ENCODE measurements at regions not wholly inside any gene's neighbourhood (a gene's known extent, or its start where the extent isn't known, plus 50 kb on each side); places are given as distances from the start of the nearest gene placed in this dataset.

DNA sequence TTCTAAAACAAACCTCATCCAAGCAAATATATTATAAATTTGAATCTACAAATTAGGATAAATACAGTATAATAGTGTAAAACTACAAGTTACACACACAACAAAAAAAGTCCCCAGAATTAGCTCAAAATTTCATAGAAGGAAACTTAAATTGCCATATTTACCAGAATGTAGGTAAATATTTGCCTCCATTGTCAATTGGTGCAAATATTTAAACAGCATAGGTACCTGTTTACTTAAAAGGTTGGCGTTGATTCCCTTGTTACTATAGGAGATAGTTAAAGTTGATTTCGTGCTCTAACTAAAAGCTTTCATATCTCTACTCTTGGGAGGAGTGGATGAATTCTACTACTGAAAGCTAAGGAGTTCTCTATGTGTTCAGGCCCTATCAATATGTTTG, 111.6 kb upstream of the TENT5A start:
- Histone ChIP-seq H3K27ac (no peak overlapping the region), H3K4me3 (no peak overlapping the region), H3K27me3 (replicated peaks; ENCODE audit: insufficient read depth) (no peaks in the 10 kb centered on the region), H3K9me3 (no peaks in the 10 kb centered on the region), H3K36me3 (no peaks in the 10 kb centered on the region), H3K4me1 (replicated peaks) (no peaks in the 10 kb centered on the region)
- DNase-seq (ENCODE audit: low spot score): no peak
- TF ChIP-seq, protein P1, sequence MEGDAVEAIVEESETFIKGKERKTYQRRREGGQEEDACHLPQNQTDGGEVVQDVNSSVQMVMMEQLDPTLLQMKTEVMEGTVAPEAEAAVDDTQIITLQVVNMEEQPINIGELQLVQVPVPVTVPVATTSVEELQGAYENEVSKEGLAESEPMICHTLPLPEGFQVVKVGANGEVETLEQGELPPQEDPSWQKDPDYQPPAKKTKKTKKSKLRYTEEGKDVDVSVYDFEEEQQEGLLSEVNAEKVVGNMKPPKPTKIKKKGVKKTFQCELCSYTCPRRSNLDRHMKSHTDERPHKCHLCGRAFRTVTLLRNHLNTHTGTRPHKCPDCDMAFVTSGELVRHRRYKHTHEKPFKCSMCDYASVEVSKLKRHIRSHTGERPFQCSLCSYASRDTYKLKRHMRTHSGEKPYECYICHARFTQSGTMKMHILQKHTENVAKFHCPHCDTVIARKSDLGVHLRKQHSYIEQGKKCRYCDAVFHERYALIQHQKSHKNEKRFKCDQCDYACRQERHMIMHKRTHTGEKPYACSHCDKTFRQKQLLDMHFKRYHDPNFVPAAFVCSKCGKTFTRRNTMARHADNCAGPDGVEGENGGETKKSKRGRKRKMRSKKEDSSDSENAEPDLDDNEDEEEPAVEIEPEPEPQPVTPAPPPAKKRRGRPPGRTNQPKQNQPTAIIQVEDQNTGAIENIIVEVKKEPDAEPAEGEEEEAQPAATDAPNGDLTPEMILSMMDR (IDR thresholded peaks at IDR 0.05): no peak
- TF ChIP-seq POLR2AphosphoS5 (IDR thresholded peaks at IDR 0.05) (no peak), POLR2A (IDR thresholded peaks at IDR 0.05) (no peak)
- 67% methylated on average over 2 of the region's 2 CpGs for WGBS
- intact Hi-C loops (cut with DNase I): no loop called here

DNA sequence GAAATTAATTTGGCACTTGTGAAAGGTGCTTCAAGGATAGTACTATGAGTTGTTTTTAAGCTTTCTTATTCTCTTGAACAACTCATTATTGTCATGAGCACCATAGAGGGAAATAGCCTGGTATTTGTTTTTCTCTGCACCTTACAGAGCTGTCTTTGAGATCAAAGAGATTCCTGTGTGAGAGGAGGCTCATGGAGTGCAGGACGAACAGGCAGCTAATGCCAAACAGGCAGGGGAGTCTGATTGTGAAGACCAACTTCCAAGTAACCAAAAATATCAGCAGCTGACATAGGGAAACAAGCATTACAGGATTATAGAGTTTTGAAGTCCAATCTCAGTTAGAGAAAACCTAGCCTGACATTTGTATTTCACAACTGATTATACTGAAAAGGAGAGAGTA, 110.6 kb upstream of the TENT5A start:
- no peak for TF ChIP-seq POLR2A (IDR thresholded peaks at IDR 0.05)
- TF ChIP-seq POLR2AphosphoS5 (IDR thresholded peaks at IDR 0.05): no peak
- TF ChIP-seq, protein P1 (IDR thresholded peaks at IDR 0.05): no peak
- intact Hi-C loops (cut with DNase I): no loop called here

GRCh38 chr6:81861281-81861680, 108.8 kb upstream of the TENT5A start:
- H3K36me3 ChIP-seq: no peaks in the 10 kb centered on the region
- no peaks in the 10 kb centered on the region for H3K4me1 ChIP-seq (replicated peaks)
- H3K27me3 ChIP-seq (replicated peaks; ENCODE audit: insufficient read depth): no peaks in the 10 kb centered on the region
- H3K9me3 ChIP-seq: no peaks in the 10 kb centered on the region
- no peak overlapping the region for H3K27ac ChIP-seq
- 100% methylated on average over 1 of the region's 1 CpG for WGBS
- intact Hi-C loops (cut with DNase I): no loop called here
- DNase-seq (ENCODE audit: low spot score): no peak
- no peak overlapping the region for H3K4me3 ChIP-seq
- TF ChIP-seq, protein P1 (IDR thresholded peaks at IDR 0.05): no peak
- TF ChIP-seq POLR2A (IDR thresholded peaks at IDR 0.05) (no peak), POLR2AphosphoS5 (IDR thresholded peaks at IDR 0.05) (no peak)

More for the DNA sequence above, 110.6 kb upstream of the TENT5A start:
- Histone ChIP-seq H3K27ac (no peak overlapping the region), H3K27me3 (replicated peaks; ENCODE audit: insufficient read depth) (no peaks in the 10 kb centered on the region), H3K4me3 (no peak overlapping the region), H3K9me3 (no peaks in the 10 kb centered on the region), H3K4me1 (replicated peaks) (no peaks in the 10 kb centered on the region), H3K36me3 (no peaks in the 10 kb centered on the region)
- WGBS: 16% methylated on average over 1 of the region's 1 CpG
- DNase-seq (ENCODE audit: low spot score): no peak

DNA sequence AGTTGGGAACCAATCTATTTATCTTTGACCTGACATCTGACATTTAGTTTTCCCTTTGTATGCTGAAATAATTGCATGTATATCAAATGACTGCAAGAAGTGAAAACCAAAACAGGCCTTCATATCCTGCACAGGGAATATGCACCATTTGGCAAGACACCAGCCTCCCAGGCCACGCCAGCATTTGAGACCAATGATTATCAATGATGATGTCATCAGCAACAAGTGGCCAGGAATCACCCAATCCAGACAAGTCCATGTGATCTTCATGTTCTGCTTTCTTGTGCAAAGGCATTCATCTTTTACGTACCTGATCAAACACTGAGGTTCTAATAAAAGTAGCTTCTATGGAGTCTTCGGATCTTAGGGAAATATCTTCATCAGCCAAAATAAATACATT, 107.4 kb upstream of the TENT5A start:
- Histone ChIP-seq H3K27me3 (replicated peaks; ENCODE audit: insufficient read depth) (no peaks in the 10 kb centered on the region), H3K36me3 (no peaks in the 10 kb centered on the region), H3K9me3 (no peaks in the 10 kb centered on the region), H3K4me3 (no peak overlapping the region), H3K4me1 (replicated peaks) (no peaks in the 10 kb centered on the region), H3K27ac (no peak overlapping the region)
- DNase-seq (ENCODE audit: low spot score): no peak
- intact Hi-C loops (cut with DNase I): no loop called here
- TF ChIP-seq, protein P1 (IDR thresholded peaks at IDR 0.05): no peak
- no peak for TF ChIP-seq POLR2AphosphoS5 (IDR thresholded peaks at IDR 0.05)
- no peak for TF ChIP-seq POLR2A (IDR thresholded peaks at IDR 0.05)
- WGBS: 27% methylated on average over 3 of the region's 3 CpGs

DNA sequence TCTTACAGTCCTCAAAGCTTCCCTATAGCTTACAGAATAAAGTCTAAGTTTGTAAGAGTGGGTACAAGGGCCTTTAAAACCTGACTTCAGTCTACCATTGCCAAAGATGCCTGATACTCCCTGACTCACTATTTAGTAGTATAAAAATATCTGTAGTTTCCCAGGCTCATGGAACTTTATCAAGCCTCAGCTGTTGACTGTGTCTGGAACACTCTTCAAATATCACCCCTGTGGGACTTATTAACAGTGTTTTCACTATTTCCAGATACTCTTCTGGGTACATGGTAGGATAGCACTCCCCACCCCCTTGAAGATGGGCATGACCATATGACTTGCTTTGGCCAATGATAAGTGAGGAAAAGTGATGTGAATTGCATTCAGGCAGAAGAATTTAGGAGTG, 105.3 kb upstream of the TENT5A start:
- DNase-seq (ENCODE audit: low spot score): no peak
- no peaks in the 10 kb centered on the region for H3K36me3 ChIP-seq
- TF ChIP-seq, protein P1 (IDR thresholded peaks at IDR 0.05): no peak
- TF ChIP-seq POLR2A (IDR thresholded peaks at IDR 0.05) (no peak), POLR2AphosphoS5 (IDR thresholded peaks at IDR 0.05) (no peak)
- intact Hi-C loops (cut with DNase I): no loop called here
- no peak overlapping the region for H3K4me3 ChIP-seq
- H3K27me3 ChIP-seq (replicated peaks; ENCODE audit: insufficient read depth): no peaks in the 10 kb centered on the region
- H3K9me3 ChIP-seq: no peaks in the 10 kb centered on the region
- no peak overlapping the region for H3K27ac ChIP-seq
- H3K4me1 ChIP-seq (replicated peaks): no peaks in the 10 kb centered on the region

Data from prostate gland (tissue), 2 donors.